HCT116 (cell line): ENCODE measurements at regions not wholly inside any gene's neighbourhood (a gene's known extent, or its start where the extent isn't known, plus 50 kb on each side); places are given as distances from the start of the nearest gene placed in this dataset.

Experiments
- ATAC-seq: fragments of 200-7000 bp; cut with Tn5 transposase; 2 replicates; pipeline ENCODE4 v1.9.1; 2020; ENCODE audit warnings: mild to moderate bottlenecking, moderate library complexity
- BruUV-seq: library from RNA; stranded (reverse); fragments of 400-500 nt; replicated peaks from 2 replicates; lab custom pipeline; 2021; lab: Mats Ljungman, UMichigan
- CTCF ChIA-PET: fragments of 300-600 bp; sonication (Branson Sonifier 250); formaldehyde crosslinking; loops from one replicate; lab custom pipeline; 2021; ENCODE audit warnings: antibody characterized with exemption; lab: Charles Lee
- POLR2A ChIA-PET: fragments of 300-600, 350-600 bp; sonication (Branson Sonifier 250); formaldehyde crosslinking; loops from one replicate; lab custom pipeline; 2021; ENCODE audit warnings: antibody characterized with exemption; lab: Charles Lee
- RAD21 ChIA-PET, 2 experiments: fragments of 300-600 bp; sonication (Branson Sonifier 250); formaldehyde crosslinking; loops; one replicate each; lab custom pipeline; 2023; ENCODE audit warnings: low total read pairs in 2 of 2; ENCODE audit not compliant: uncharacterized antibody in 2 of 2, unreplicated experiment in 2 of 2, low non-redundant PET in 1 of 2; lab: Charles Lee
- DNase-seq: peaks from one replicate; pipeline ENCODE4 v3.0.0-alpha.2; 2010; ENCODE audit warnings: low read depth, low spot score
- H2AFZ ChIP-seq: fragments of 200-600 bp; shearing (Covaris generic), sonication (generic); 2 replicates; pipeline ENCODE4 v1.6.1; 2017; ENCODE audit warnings: low read depth, mixed run types, mixed read lengths, antibody characterized with exemption, low read length; ENCODE audit not compliant: poor library complexity, severe bottlenecking
- H3K27ac ChIP-seq: 2 replicates; pipeline ENCODE4 v1.5.1; 2012; ENCODE audit warnings: low read depth, low read length
- H3K27me3 ChIP-seq: fragments of 200-600 bp; sonication (generic); 2 replicates; pipeline ENCODE4 v1.6.1; 2016; ENCODE audit warnings: mixed run types, low read length, mixed read lengths; ENCODE audit not compliant: insufficient read depth
- H3K36me3 ChIP-seq, 2 experiments: fragments of 200-500 bp in 1 of 2; fragments of 200-600 bp in 1 of 2; sonication (Bioruptor generic) in 1 of 2; sonication (generic) in 1 of 2; 2 replicates each; pipeline versions ENCODE4 v1.5.1 to v1.6.1; 2014 to 2016; ENCODE audit warnings: low read length in 2 of 2, inconsistent platforms in 1 of 2, mixed read lengths in 1 of 2, mixed run types in 1 of 2; ENCODE audit not compliant: insufficient read depth in 2 of 2, control insufficient read depth in 1 of 2
- H3K4me1 ChIP-seq, 2 experiments: fragments of 200-600 bp in 1 of 2; sonication (generic) in 1 of 2; 2 replicates each; pipeline versions ENCODE4 v1.5.1 to v1.6.1; 2012 to 2017; ENCODE audit warnings: low read length in 2 of 2, inconsistent platforms in 1 of 2, mild to moderate bottlenecking in 1 of 2, mixed read lengths in 1 of 2, mixed run types in 1 of 2, moderate library complexity in 1 of 2; ENCODE audit not compliant: insufficient read depth in 2 of 2, control insufficient read depth in 1 of 2
- H3K4me2 ChIP-seq: fragments of 200-600 bp; sonication (generic); 2 replicates; pipeline ENCODE4 v1.6.1; 2017; ENCODE audit warnings: mixed run types, low read length, mixed read lengths
- H3K4me3 ChIP-seq, 2 experiments: fragments of 200-600 bp in 1 of 2; sonication (generic) in 1 of 2; replicated peaks in 1 of 2; 2 replicates each; pipeline ENCODE4 v1.5.1; 2011 to 2016; ENCODE audit warnings: low read length in 2 of 2, control low read depth in 1 of 2, low read depth in 1 of 2, mild to moderate bottlenecking in 1 of 2, mixed read lengths in 1 of 2, mixed run types in 1 of 2
- H3K79me2 ChIP-seq: fragments of 200-600 bp; sonication (generic); 2 replicates; pipeline ENCODE4 v1.6.1; 2017; ENCODE audit warnings: mild to moderate bottlenecking, mixed run types, low read length, moderate library complexity, mixed read lengths; ENCODE audit not compliant: insufficient read depth
- H3K9ac ChIP-seq: fragments of 200-600 bp; sonication (generic); 2 replicates; pipeline ENCODE4 v1.6.1; 2016; ENCODE audit warnings: low read length, mixed read lengths
- H3K9me2 ChIP-seq: fragments of 200-600 bp; sonication (generic), shearing (Covaris generic); 2 replicates; pipeline ENCODE4 v1.6.1; 2017; ENCODE audit warnings: mixed run types, mild to moderate bottlenecking, moderate library complexity; ENCODE audit not compliant: insufficient read depth
- H3K9me3 ChIP-seq, 2 experiments: fragments of 200-500 bp in 1 of 2; fragments of 200-600 bp in 1 of 2; sonication (Bioruptor generic) in 1 of 2; sonication (generic) in 1 of 2; 2 replicates each; pipeline ENCODE4 v1.6.1; 2014 to 2017; ENCODE audit warnings: low read length in 2 of 2, mixed read lengths in 2 of 2, inconsistent platforms in 1 of 2, low read depth in 1 of 2, mild to moderate bottlenecking in 1 of 2, mixed run types in 1 of 2, moderate library complexity in 1 of 2; ENCODE audit not compliant: control insufficient read depth in 1 of 2, insufficient read depth in 1 of 2
- H4K20me1 ChIP-seq: fragments of 200-600 bp; sonication (generic), shearing (Covaris generic); 2 replicates; pipeline ENCODE4 v1.6.1; 2017; ENCODE audit warnings: mixed run types, mild to moderate bottlenecking, moderate library complexity; ENCODE audit not compliant: insufficient read depth
- ATF3 ChIP-seq: IDR thresholded peaks from 2 replicates; pipeline ENCODE4 v1.6.1; 2012
- CBX3 ChIP-seq: IDR thresholded peaks from 2 replicates; pipeline ENCODE4 v1.6.1; 2012; ENCODE audit warnings: low read depth
- CEBPB ChIP-seq: IDR thresholded peaks from 2 replicates; pipeline ENCODE4 v1.6.1; 2012; ENCODE audit warnings: low read depth
- MAX ChIP-seq: IDR thresholded peaks from 2 replicates; pipeline ENCODE4 v1.6.1; 2012
- POLR2AphosphoS5 ChIP-seq: IDR thresholded peaks from 2 replicates; pipeline ENCODE4 v1.6.1; 2011; ENCODE audit warnings: mild to moderate bottlenecking, low read depth, low read length, moderate library complexity
- SP1 ChIP-seq: IDR thresholded peaks from 2 replicates; pipeline ENCODE4 v1.6.1; 2012; ENCODE audit warnings: low read depth
- YY1 ChIP-seq: IDR thresholded peaks from 2 replicates; pipeline ENCODE4 v1.6.1; 2011; ENCODE audit warnings: low read length, low read depth, moderate library complexity, mild to moderate bottlenecking; ENCODE audit not compliant: insufficient replicate concordance; ENCODE audit errors: extremely low read depth
- ZBTB33 ChIP-seq: IDR thresholded peaks from 2 replicates; pipeline ENCODE4 v1.6.1; 2011; ENCODE audit warnings: mild to moderate bottlenecking, low read length, moderate library complexity; ENCODE audit not compliant: insufficient replicate concordance; ENCODE audit errors: extremely low read depth
- ZFX ChIP-seq: fragments of 450-650 bp; IDR thresholded peaks from 2 replicates; pipeline ENCODE4 v1.6.1; 2017
- ZNF274 ChIP-seq: fragments of 200-500 bp; sonication (Bioruptor generic); IDR thresholded peaks from 2 replicates; pipeline ENCODE4 v1.6.1; 2014; ENCODE audit warnings: mild to moderate bottlenecking, low read depth, low read length, inconsistent platforms
- intact Hi-C: fragments of 100-400 bp; cut with micrococcal nuclease; formaldehyde crosslinking; loops from 2 replicates; pipeline ENCODE4 v1.10.0; 2022

- TF ChIP-seq ATF3 (no peak), CBX3 (no peak)
Observed at GRCh38 chr2:122680662-122681061, 925.2 kb downstream of the TSN start (continued).

- DNase-seq (no peak), ATAC-seq (no peak)
- ChIA-PET POLR2A (no interaction called here), RAD21 (no interaction called here), CTCF (no interaction called here)
- Histone ChIP-seq H4K20me1 (no peaks in the 10 kb centered on the region), H3K4me3 (no peak overlapping the region), H3K9ac (no peak overlapping the region), H3K4me2 (no peak overlapping the region), H3K9me3 (peaks cover 3 to 23% of the 10 kb centered on the region in 2 experiments; a peak in 2 of 4 replicates), H2AFZ (no peak overlapping the region), H3K27ac (no peak overlapping the region), H3K4me1 (no peaks in the 10 kb centered on the region), H3K36me3 (no peaks in the 10 kb centered on the region), H3K9me2 (no peaks in the 10 kb centered on the region), H3K27me3 (no peaks in the 10 kb centered on the region), H3K79me2 (no peaks in the 10 kb centered on the region)
- intact Hi-C loops: no loop called here
- TF ChIP-seq YY1 (no peak), POLR2AphosphoS5 (no peak), ATF3 (no peak), CEBPB (no peak), MAX (no peak), SP1 (no peak), ZFX (no peak), ZBTB33 (no peak), ZNF274 (no peak)
- BruUV-seq: no TSS peak
Observed at GRCh38 chr2:122681626-122682025, 926.2 kb downstream of the TSN start.
